Mesenchymal stem cell (in vitro differentiated cells and primary cell): ENCODE measurements at regions not wholly inside any gene's neighbourhood (a gene's known extent, or its start where the extent isn't known, plus 50 kb on each side); places are given as distances from the start of the nearest gene placed in this dataset.

Experiments used
- DNase-seq: peaks from one replicate; pipeline ENCODE4 v3.0.0-alpha.2; 2013
- H2AFZ ChIP-seq: one replicate; pipeline ENCODE4 v1.6.1; 2013; ENCODE audit warnings: low read depth, mild to moderate bottlenecking, control low read depth, inconsistent platforms, low read length, moderate library complexity
- H2AK5ac ChIP-seq: 2 replicates; pipeline ENCODE4 v1.6.1; 2013; ENCODE audit warnings: low read length, moderate library complexity, mild to moderate bottlenecking, inconsistent platforms; ENCODE audit not compliant: severe bottlenecking
- H2BK120ac ChIP-seq: one replicate; pipeline ENCODE4 v1.6.1; 2013; ENCODE audit warnings: low read depth, mild to moderate bottlenecking, inconsistent platforms, low read length, moderate library complexity
- H2BK12ac ChIP-seq, 2 experiments: one replicate each; pipeline ENCODE4 v1.6.1; 2013; ENCODE audit warnings: inconsistent platforms in 2 of 2, low read length in 2 of 2, mild to moderate bottlenecking in 2 of 2, moderate library complexity in 2 of 2, control low read depth in 1 of 2
- H2BK15ac ChIP-seq: one replicate; pipeline ENCODE4 v1.6.1; 2013; ENCODE audit warnings: mild to moderate bottlenecking, low read depth, inconsistent platforms; ENCODE audit not compliant: poor library complexity, severe bottlenecking
- H2BK5ac ChIP-seq: 2 replicates; pipeline ENCODE4 v1.6.1; 2013; ENCODE audit warnings: low read depth, mild to moderate bottlenecking, low read length, control low read depth, inconsistent platforms; ENCODE audit not compliant: poor library complexity, severe bottlenecking
- H3K14ac ChIP-seq, 2 experiments: one replicate each; pipeline ENCODE4 v1.6.1; 2013; ENCODE audit warnings: inconsistent platforms in 2 of 2, low read length in 2 of 2, control low read depth in 1 of 2, mild to moderate bottlenecking in 1 of 2, moderate library complexity in 1 of 2
- H3K18ac ChIP-seq, 2 experiments: one replicate each; pipeline ENCODE4 v1.6.1; 2013; ENCODE audit warnings: inconsistent platforms in 2 of 2, low read length in 2 of 2, control low read depth in 1 of 2, low read depth in 1 of 2, mild to moderate bottlenecking in 1 of 2
- H3K23ac ChIP-seq, 2 experiments: one replicate each; pipeline ENCODE4 v1.6.1; 2013; ENCODE audit warnings: inconsistent platforms in 2 of 2, low read length in 2 of 2, mild to moderate bottlenecking in 2 of 2, moderate library complexity in 2 of 2, control low read depth in 1 of 2
- H3K27ac ChIP-seq: 2 replicates; pipeline ENCODE4 v1.5.1; 2013; ENCODE audit warnings: mild to moderate bottlenecking, moderate library complexity, low read length, control low read depth, inconsistent platforms; ENCODE audit not compliant: poor library complexity, severe bottlenecking
- H3K27me3 ChIP-seq, 2 experiments: 2 replicates each; pipeline versions ENCODE4 v1.6.1 to v1.7.0; 2013; ENCODE audit warnings: low read length in 2 of 2, mild to moderate bottlenecking in 2 of 2, moderate library complexity in 2 of 2, control low read depth in 1 of 2, inconsistent platforms in 1 of 2; ENCODE audit not compliant: control insufficient read depth in 1 of 2, insufficient read depth in 1 of 2
- H3K36me3 ChIP-seq, 2 experiments: 2 replicates each; pipeline versions ENCODE4 v1.6.1 to v1.7.0; 2013; ENCODE audit warnings: low read length in 2 of 2, control low read depth in 1 of 2, inconsistent platforms in 1 of 2, low read depth in 1 of 2, mild to moderate bottlenecking in 1 of 2; ENCODE audit not compliant: insufficient read depth in 2 of 2, control insufficient read depth in 1 of 2
- H3K4ac ChIP-seq, 2 experiments: one replicate each; pipeline ENCODE4 v1.6.1; 2013; ENCODE audit warnings: inconsistent platforms in 2 of 2, low read length in 2 of 2, mild to moderate bottlenecking in 2 of 2, moderate library complexity in 2 of 2, control low read depth in 1 of 2, low read depth in 1 of 2
- H3K4me1 ChIP-seq: 2 replicates; pipeline ENCODE4 v1.6.1; 2013; ENCODE audit warnings: low read depth, low read length, control low read depth; ENCODE audit not compliant: control insufficient read depth, insufficient read depth
- H3K4me2 ChIP-seq: 2 replicates; pipeline ENCODE4 v1.6.1; 2013; ENCODE audit warnings: low read length, mild to moderate bottlenecking, inconsistent platforms; ENCODE audit not compliant: poor library complexity, severe bottlenecking
- H3K4me3 ChIP-seq, 2 experiments: 2 replicates each; pipeline versions ENCODE4 v1.5.1 to v1.7.0; 2013; ENCODE audit warnings: low read length in 2 of 2, mild to moderate bottlenecking in 2 of 2, control low read depth in 1 of 2, low read depth in 1 of 2; ENCODE audit not compliant: insufficient read depth in 1 of 2
- H3K79me1 ChIP-seq: replicated peaks from 2 replicates; pipeline ENCODE4 v1.6.1; 2013; ENCODE audit warnings: mild to moderate bottlenecking, control low read depth, low read length, inconsistent platforms; ENCODE audit not compliant: poor library complexity, severe bottlenecking
- H3K9ac ChIP-seq: 2 replicates; pipeline ENCODE4 v1.7.0; 2013; ENCODE audit warnings: mild to moderate bottlenecking, low read length, moderate library complexity
- H3K9me3 ChIP-seq: 2 replicates; pipeline ENCODE4 v1.7.0; 2013; ENCODE audit warnings: mild to moderate bottlenecking, low read length; ENCODE audit not compliant: control insufficient read depth
- H4K8ac ChIP-seq: one replicate; pipeline ENCODE4 v1.6.1; 2013; ENCODE audit warnings: inconsistent platforms, mild to moderate bottlenecking, low read length, moderate library complexity
- H4K91ac ChIP-seq: one replicate; pipeline ENCODE4 v1.6.1; 2013; ENCODE audit warnings: mild to moderate bottlenecking, low read length, inconsistent platforms
- WGBS: methylation state at CpG from one replicate; pipeline ENCODE4 v1.1.7; 2013; ENCODE audit warnings: mixed read lengths; 5-methylcytosine and 5-hydroxymethylcytosine counted together

DNA sequence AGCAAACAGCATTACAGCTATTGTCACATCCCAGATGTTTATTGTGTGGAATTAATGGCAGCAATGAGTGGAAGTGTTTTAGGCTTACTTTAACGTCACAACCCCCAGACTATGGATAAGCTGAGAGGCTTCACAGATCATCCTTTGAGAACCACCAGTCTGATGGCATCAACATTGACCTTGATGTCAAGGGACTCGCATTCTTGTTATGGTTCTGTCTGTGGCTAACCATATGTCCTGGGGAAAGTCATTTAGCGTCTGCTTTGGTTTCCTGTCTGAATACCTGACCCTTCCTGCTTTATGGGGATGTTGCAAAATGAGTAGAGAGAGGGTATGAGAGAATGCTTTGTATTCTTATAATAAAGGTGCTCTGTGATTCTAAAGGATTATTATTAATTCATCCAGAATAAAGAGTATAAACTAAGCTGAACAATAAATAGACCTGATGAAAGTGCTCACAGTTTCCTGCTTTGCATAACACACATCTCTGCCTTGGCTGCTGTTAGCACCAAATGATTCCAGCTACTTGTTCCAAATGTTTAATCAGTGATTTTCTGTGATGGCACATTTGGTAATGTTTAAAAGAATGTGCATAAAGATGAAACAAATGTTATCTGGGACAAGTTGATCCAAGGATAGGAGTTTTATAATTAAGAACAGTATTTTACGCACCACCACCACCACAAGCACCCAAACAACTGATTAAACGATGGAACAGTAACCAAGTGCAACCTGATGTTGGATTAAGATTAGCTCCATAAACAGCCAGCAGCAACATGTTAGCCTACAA lies 116.9 kb upstream of the LRIG3 start:
- no peak overlapping the region for H2AFZ ChIP-seq
- H3K79me1 ChIP-seq = peaks cover 2% of the 10 kb centered on the region
- no peak overlapping the region for H3K4me2 ChIP-seq
- no peaks in the 10 kb centered on the region for H3K9me3 ChIP-seq
- no peak overlapping the region for H2BK12ac ChIP-seq
- H4K8ac ChIP-seq = no peak overlapping the region
- H3K23ac ChIP-seq = no peak overlapping the region
- peak overlapping the region; percentile 34 for H3K27ac ChIP-seq
- H3K27me3 ChIP-seq = no peaks in the 10 kb centered on the region
- WGBS = 14% methylated on average over 2 of the region's 5 CpGs
- no peak overlapping the region for H3K14ac ChIP-seq
- H2BK15ac ChIP-seq = no peak overlapping the region
- no peak overlapping the region for H4K91ac ChIP-seq
- peak overlapping the region; percentile 43 for H2BK120ac ChIP-seq
- H3K9ac ChIP-seq = peak overlapping the region; percentile 64
- peaks cover 4% of the 10 kb centered on the region for H3K4me1 ChIP-seq
- no peak overlapping the region for H3K18ac ChIP-seq
- H3K4me3 ChIP-seq = no peak overlapping the region
- peak; percentile 86 for DNase-seq
- no peak overlapping the region for H3K4ac ChIP-seq
- H2AK5ac ChIP-seq = no peak overlapping the region
- no peak overlapping the region for H2BK5ac ChIP-seq
- no peaks in the 10 kb centered on the region for H3K36me3 ChIP-seq

DNA sequence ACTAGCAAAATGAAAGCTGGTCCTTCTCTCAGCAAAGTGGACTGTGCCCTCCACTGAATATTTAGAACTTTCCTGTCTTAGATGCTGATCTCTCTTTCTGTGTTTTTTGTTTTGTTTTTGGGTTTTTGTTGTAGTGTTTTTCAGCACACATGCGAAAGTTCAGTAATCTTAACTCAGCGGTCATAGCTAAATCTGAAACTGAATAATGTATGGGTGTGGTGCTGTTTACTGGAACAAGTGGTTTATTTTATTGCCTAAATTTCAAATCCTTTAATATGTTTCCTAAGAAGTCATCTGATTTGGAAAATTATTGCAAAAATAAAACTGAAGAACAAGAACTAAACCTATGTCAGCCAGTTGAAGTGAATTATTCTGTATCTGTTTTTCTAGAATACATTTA lies 116.0 kb upstream of the LRIG3 start:
- H3K14ac ChIP-seq = no peak overlapping the region
- H3K18ac ChIP-seq = no peak overlapping the region
- H3K9me3 ChIP-seq = no peaks in the 10 kb centered on the region
- H2BK5ac ChIP-seq = no peak overlapping the region
- H3K23ac ChIP-seq = no peak overlapping the region
- peaks cover 2% of the 10 kb centered on the region for H3K79me1 ChIP-seq
- H4K8ac ChIP-seq = no peak overlapping the region
- 100% methylated on average over 1 of the region's 2 CpGs for WGBS
- H3K4me2 ChIP-seq = no peak overlapping the region
- H2AFZ ChIP-seq = no peak overlapping the region
- no peak overlapping the region for H2BK120ac ChIP-seq
- no peak overlapping the region for H2BK15ac ChIP-seq
- no peaks in the 10 kb centered on the region for H3K27me3 ChIP-seq
- no peak for DNase-seq
- H3K4me1 ChIP-seq = peaks cover 4% of the 10 kb centered on the region
- no peak overlapping the region for H2AK5ac ChIP-seq
- H4K91ac ChIP-seq = no peak overlapping the region
- no peaks in the 10 kb centered on the region for H3K36me3 ChIP-seq
- no peak overlapping the region for H2BK12ac ChIP-seq
- peak overlapping the region; percentile 64 for H3K9ac ChIP-seq
- peak overlapping the region in 1 of 2 experiments; percentile 14 for H3K4me3 ChIP-seq
- no peak overlapping the region for H3K4ac ChIP-seq
- no peak overlapping the region for H3K27ac ChIP-seq

DNA sequence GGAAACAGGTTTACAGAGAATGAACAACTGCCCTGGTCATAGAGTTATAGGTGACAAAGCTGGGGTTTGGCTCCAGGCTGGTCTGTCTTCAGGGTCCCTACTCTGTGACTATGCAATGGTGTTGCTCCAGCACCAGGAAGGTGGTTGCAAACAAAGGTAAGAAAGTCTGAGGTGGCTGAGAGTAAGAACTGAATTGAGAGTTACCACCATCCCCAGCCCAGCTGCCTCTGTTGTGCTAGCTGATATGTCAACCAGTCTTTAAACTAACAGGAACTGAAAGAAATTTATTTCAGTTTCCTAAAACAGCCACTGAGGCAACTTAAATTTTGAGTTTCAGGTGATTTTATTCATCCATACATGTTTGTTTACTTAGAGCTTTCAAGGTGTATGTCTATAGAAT lies 111.0 kb upstream of the LRIG3 start:
- H3K4me3 ChIP-seq = no peak overlapping the region
- H3K23ac ChIP-seq = no peak overlapping the region
- no peak overlapping the region for H3K18ac ChIP-seq
- no peak overlapping the region for H3K9ac ChIP-seq
- H3K36me3 ChIP-seq = no peaks in the 10 kb centered on the region
- no peak overlapping the region for H2BK120ac ChIP-seq
- no peak for DNase-seq
- H3K4me1 ChIP-seq = peaks cover 1% of the 10 kb centered on the region
- H2BK5ac ChIP-seq = no peak overlapping the region
- H3K14ac ChIP-seq = no peak overlapping the region
- no peak overlapping the region for H2AFZ ChIP-seq
- no peaks in the 10 kb centered on the region for H3K9me3 ChIP-seq
- no peak overlapping the region for H3K4me2 ChIP-seq
- H2BK15ac ChIP-seq = no peak overlapping the region
- no peak overlapping the region for H4K91ac ChIP-seq
- H3K79me1 ChIP-seq = no peaks in the 10 kb centered on the region
- no peak overlapping the region for H2BK12ac ChIP-seq
- H2AK5ac ChIP-seq = no peak overlapping the region
- H3K27ac ChIP-seq = no peak overlapping the region
- no peak overlapping the region for H4K8ac ChIP-seq
- no peaks in the 10 kb centered on the region for H3K27me3 ChIP-seq
- H3K4ac ChIP-seq = no peak overlapping the region

DNA sequence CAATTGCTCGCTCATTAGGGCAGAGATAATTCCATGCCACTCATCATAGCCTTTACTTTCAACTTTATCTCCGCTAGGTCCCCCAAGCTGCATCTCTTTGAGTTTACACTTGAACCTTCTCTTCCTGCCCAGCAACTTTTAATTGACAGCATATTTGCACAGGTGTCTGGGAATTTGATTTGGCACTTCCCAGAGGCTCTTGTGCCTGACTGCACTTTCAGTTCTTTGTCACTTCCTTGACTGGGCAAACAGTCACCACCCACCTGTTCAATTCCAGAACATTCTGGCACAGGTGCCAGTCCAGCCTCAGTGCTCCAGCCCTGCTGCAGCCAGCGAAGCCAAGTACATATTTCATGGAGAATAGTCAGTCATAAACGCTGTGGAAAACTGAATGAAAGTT lies 110.1 kb upstream of the LRIG3 start:
- Histone ChIP-seq H3K36me3 (no peaks in the 10 kb centered on the region), H2BK5ac (peak overlapping the region; percentile 36), H3K27ac (no peak overlapping the region), H3K9me3 (no peaks in the 10 kb centered on the region), H2BK120ac (no peak overlapping the region), H3K18ac (no peak overlapping the region), H3K14ac (no peak overlapping the region), H2AK5ac (peak overlapping the region; percentile 46), H3K27me3 (no peaks in the 10 kb centered on the region), H4K8ac (no peak overlapping the region), H3K9ac (no peak overlapping the region), H3K79me1 (no peaks in the 10 kb centered on the region), H3K4me3 (no peak overlapping the region), H2AFZ (no peak overlapping the region), H2BK15ac (no peak overlapping the region), H3K4me2 (no peak overlapping the region), H2BK12ac (no peak overlapping the region), H3K4me1 (peaks cover 1% of the 10 kb centered on the region), H3K23ac (no peak overlapping the region), H3K4ac (no peak overlapping the region), H4K91ac (no peak overlapping the region)
- DNase-seq = no peak
- WGBS = 93% methylated on average over 4 of the region's 4 CpGs
